Spleen (tissue), 7 donors: ENCODE measurements at regions not wholly inside any gene's neighbourhood (a gene's known extent, or its start where the extent isn't known, plus 50 kb on each side); places are given as distances from the start of the nearest gene placed in this dataset.

Source experiments
- POLR2A ChIP-seq, 3 donors: fragments of 450-650 bp; IDR thresholded peaks; one replicate each; pipeline ENCODE4 v1.5.1; 2017; ENCODE audit warnings: antibody characterized with exemption in 3 of 3, mild to moderate bottlenecking in 1 of 3
- POLR2AphosphoS5 ChIP-seq, 3 donors: sonication (generic); formaldehyde crosslinking; IDR thresholded peaks; one replicate each; pipeline ENCODE4 v1.5.1; 2017; ENCODE audit warnings: antibody characterized with exemption in 3 of 3
- TF ChIP-seq, protein P1 (sequence below), 11 experiments: fragments of 200-600 bp in 7 of 11; fragments of 450-650 bp in 4 of 11; sonication (generic) in 4 of 11; IDR thresholded peaks in 8 of 11; conservative IDR thresholded peaks in 3 of 11; 1 replicate in 7 of 11; 2 replicates in 4 of 11; pipeline versions ENCODE4 v1.4.0 to v1.8.0; 2016 to 2021; ENCODE audit warnings: antibody characterized with exemption in 11 of 11, inconsistent platforms in 4 of 11, mild to moderate bottlenecking in 1 of 11
- donor health status: DM: no; HTN: no; CAD: no; lungs with moderate emphysema.
- donor health status: DM: no; HTN: no; CAD: no.
- donor health status: DM: no; HTN: no; CAD: no.

DNA sequence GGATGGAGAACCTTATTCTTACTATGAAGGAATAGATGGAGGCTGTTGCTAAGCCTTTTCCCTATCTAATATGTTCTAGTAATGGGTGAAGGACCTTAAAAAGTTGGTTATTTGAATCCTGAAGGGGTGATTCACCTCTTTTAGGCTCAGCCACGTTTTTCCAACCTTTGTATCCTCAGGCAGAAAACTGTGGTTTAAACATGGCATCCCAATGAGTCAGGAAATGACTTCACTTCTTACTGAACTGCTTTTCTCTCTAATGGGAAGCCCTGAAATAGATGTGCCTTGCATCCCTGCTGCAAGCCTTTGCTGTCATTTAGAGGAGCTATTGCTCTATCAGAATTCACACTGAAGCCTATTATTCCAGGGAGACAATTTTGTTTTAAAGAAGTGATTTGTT, 191.0 kb upstream of the ARX start:
- TF ChIP-seq POLR2AphosphoS5 (IDR thresholded peaks at IDR 0.05) (no peak), POLR2A (IDR thresholded peaks at IDR 0.05) (no peak)
- TF ChIP-seq, protein P1, sequence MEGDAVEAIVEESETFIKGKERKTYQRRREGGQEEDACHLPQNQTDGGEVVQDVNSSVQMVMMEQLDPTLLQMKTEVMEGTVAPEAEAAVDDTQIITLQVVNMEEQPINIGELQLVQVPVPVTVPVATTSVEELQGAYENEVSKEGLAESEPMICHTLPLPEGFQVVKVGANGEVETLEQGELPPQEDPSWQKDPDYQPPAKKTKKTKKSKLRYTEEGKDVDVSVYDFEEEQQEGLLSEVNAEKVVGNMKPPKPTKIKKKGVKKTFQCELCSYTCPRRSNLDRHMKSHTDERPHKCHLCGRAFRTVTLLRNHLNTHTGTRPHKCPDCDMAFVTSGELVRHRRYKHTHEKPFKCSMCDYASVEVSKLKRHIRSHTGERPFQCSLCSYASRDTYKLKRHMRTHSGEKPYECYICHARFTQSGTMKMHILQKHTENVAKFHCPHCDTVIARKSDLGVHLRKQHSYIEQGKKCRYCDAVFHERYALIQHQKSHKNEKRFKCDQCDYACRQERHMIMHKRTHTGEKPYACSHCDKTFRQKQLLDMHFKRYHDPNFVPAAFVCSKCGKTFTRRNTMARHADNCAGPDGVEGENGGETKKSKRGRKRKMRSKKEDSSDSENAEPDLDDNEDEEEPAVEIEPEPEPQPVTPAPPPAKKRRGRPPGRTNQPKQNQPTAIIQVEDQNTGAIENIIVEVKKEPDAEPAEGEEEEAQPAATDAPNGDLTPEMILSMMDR (IDR thresholded peaks at IDR 0.05 in 8 of 11, conservative IDR thresholded peaks at IDR 0.05 in 3 of 11), result no peak
